Stimulated activated memory B cell treated with anti-CD40 and anti-IgM and Interleukin-4, amounts not matched to agents 10 μg/mL and 1 μg/mL and 100 μg/mL, for 72 hours (primary cell): ENCODE measurements at regions not wholly inside any gene's neighbourhood (a gene's known extent, or its start where the extent isn't known, plus 50 kb on each side); places are given as distances from the start of the nearest gene placed in this dataset.

Source experiments
- ATAC-seq: fragments of 150-1000 bp; cut with Tn5 transposase; 2 replicates; pipeline ENCODE4 v1.10.0; 2021
- H3K27ac Mint-ChIP-seq: one replicate; pipeline ENCODE4 v1.8.0; 2022; ENCODE audit warnings: mild to moderate bottlenecking, mixed read lengths
- H3K27me3 Mint-ChIP-seq: one replicate; pipeline ENCODE4 v1.8.0; 2022; ENCODE audit warnings: mixed read lengths
- H3K36me3 Mint-ChIP-seq: one replicate; pipeline ENCODE4 v1.8.0; 2022; ENCODE audit warnings: mixed read lengths
- H3K4me1 Mint-ChIP-seq: one replicate; pipeline ENCODE4 v1.8.0; 2022; ENCODE audit warnings: mixed read lengths
- H3K4me3 Mint-ChIP-seq: one replicate; pipeline ENCODE4 v1.8.0; 2022; ENCODE audit warnings: mild to moderate bottlenecking, moderate library complexity, mixed read lengths
- H3K9me3 Mint-ChIP-seq: one replicate; pipeline ENCODE4 v1.8.0; 2022; ENCODE audit warnings: mixed read lengths

DNA sequence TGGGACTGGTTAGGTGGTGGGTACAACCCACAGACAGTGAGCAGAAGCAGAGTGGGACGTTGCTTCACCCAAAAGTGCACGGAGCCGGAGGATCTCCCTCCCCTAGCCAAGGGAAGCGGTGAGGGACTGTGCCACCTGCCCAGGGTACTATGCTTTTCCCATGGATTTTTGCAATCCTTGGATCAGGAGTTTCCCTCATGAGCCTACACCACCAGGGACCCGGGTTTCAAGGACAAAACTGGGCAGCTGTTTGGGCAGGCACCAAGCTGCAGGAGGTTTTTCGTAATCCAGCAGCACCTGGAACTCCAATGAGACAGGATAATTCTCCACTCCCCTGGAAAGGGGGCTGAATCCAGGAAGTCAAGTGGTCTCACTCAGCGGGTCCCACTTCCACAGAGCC is 209.1 kb upstream of the CXCL12 start:
- Mint-ChIP-seq H3K4me3 (no peak overlapping the region), H3K36me3 (no peaks in the 10 kb centered on the region), H3K9me3 (peaks cover 3% of the 10 kb centered on the region), H3K4me1 (no peaks in the 10 kb centered on the region), H3K27ac (no peak overlapping the region), H3K27me3 (peaks cover 17% of the 10 kb centered on the region)
- ATAC-seq: no peak

DNA sequence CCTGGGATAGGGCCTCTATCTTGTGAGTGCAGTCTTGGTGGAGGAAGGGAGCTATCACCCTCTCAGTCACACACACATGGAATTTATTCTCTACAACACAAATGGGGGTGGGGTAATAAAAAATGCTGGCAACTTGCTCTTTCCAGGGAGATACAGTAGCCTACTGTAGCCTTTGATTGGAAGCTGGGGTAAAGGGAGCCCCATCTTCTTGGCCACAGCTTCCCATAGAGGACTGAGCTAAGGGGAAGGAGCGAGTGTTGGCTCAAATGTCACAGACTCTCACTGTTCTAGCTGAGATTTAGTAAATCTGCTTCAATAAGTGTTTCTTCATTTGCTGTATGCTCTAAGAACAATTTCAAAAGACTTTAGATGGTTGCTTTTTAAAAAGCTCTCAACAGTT is 222.2 kb upstream of the CXCL12 start:
- Mint-ChIP-seq H3K4me1 (no peaks in the 10 kb centered on the region), H3K4me3 (no peak overlapping the region), H3K9me3 (no peaks in the 10 kb centered on the region), H3K27ac (no peak overlapping the region), H3K36me3 (no peaks in the 10 kb centered on the region), H3K27me3 (no peaks in the 10 kb centered on the region)
- ATAC-seq: no peak

DNA sequence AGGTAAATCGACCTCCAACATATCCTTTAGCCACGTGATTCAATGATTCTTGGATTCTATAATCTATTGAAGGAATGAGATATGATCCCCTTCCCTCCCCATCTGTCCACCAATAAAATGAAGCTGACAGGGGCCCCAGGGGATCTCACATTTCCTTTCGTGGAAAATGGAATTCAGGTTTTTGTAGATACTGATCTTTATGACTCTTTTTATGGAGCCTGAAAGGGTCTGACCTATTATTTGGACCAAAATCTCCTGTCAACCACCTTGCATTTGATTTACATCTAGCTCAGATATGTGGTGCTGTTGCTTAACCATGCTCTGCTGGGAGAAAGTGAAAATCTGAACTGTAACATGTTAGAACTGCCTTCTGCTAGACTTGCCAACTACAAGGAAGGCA is 234.0 kb upstream of the CXCL12 start:
- Mint-ChIP-seq H3K4me1 (no peaks in the 10 kb centered on the region), H3K27me3 (no peaks in the 10 kb centered on the region), H3K4me3 (no peak overlapping the region), H3K27ac (no peak overlapping the region), H3K36me3 (no peaks in the 10 kb centered on the region), H3K9me3 (peaks cover 10% of the 10 kb centered on the region)
- no peak for ATAC-seq

DNA sequence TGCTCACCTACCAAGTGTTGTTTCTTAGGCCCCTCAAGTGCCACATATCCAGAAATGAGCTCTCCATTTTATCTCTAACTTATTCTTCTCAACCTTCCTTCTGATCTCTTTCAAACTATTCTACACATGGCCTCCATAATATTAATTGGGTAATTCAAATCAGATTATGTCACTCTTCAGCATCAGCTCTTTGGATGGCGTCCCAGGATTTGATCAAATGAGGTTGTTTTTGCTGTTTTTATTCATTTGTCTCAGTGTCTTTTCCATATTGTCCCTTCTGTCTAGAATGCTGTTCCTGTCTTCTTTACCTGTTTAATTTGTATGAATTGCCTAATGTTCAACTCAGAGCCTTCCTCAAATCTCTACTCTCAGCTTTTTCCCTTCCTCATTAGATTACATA is 234.6 kb upstream of the CXCL12 start:
- H3K9me3 Mint-ChIP-seq: peaks cover 10% of the 10 kb centered on the region
- no peaks in the 10 kb centered on the region for H3K4me1 Mint-ChIP-seq
- H3K36me3 Mint-ChIP-seq: no peaks in the 10 kb centered on the region
- no peak for ATAC-seq
- H3K27ac Mint-ChIP-seq: no peak overlapping the region
- H3K4me3 Mint-ChIP-seq: no peak overlapping the region
- no peaks in the 10 kb centered on the region for H3K27me3 Mint-ChIP-seq

DNA sequence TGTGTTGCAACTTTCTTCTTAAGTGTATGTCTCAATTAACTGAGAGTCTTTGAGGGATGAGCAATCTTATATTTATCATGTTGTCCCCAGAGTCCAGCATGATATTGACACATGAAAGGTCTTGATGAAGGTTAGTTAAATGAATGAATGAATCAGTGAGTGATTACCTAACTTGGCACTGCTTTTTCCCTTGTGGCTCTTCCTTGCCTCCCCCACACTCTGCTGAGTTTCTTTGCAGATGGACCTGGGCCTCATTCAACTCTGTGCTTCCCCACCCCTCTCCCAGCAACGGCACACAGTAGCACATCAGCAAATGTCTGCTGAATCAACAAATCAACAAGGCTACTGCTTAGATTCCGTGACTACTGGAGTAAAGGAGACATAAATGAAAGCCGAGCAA is 235.1 kb upstream of the CXCL12 start:
- Mint-ChIP-seq H3K36me3 (no peaks in the 10 kb centered on the region), H3K4me1 (no peaks in the 10 kb centered on the region), H3K9me3 (peaks cover 12% of the 10 kb centered on the region), H3K27ac (no peak overlapping the region), H3K4me3 (no peak overlapping the region), H3K27me3 (no peaks in the 10 kb centered on the region)
- no peak for ATAC-seq

DNA sequence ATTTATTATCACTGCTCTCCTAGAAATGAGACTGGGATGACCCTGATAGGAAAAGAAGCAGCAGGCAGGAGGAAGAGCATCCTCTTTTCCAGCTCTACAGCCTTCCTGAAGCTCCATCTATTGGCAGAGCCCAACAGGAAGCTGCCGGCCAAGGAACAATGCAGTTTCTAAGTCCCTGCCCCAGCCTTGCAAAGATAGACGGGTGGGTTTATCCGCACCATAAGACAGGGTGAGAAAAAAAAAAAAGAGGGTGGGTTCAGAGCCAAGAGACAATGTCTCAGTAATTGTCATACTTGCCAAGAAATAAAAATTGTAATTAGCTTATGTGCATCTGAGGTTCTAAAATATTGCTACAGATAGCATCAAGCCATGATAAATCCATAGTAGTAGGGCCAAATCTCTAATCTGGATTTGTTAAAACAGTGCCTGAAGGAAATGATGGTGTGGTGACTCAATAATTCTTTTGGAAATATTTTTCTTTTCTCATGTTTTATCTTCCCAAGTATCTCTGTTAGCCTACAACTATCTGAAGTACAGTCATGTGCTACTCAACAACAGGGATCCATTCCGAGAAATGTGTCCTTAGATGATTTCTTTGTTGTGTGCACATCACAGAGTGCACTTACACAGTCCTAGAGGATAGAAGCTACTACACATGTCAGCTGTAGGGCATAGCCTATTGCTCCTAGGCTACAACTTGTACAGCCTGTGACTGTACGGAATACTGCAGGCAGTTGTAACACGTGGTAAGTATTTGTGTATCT is 242.9 kb upstream of the CXCL12 start:
- ATAC-seq: no peak
- H3K27ac Mint-ChIP-seq: no peak overlapping the region
- no peak overlapping the region for H3K4me3 Mint-ChIP-seq
- H3K36me3 Mint-ChIP-seq: no peaks in the 10 kb centered on the region
- H3K4me1 Mint-ChIP-seq: no peaks in the 10 kb centered on the region
- peaks cover 3% of the 10 kb centered on the region for H3K9me3 Mint-ChIP-seq
- no peaks in the 10 kb centered on the region for H3K27me3 Mint-ChIP-seq

DNA sequence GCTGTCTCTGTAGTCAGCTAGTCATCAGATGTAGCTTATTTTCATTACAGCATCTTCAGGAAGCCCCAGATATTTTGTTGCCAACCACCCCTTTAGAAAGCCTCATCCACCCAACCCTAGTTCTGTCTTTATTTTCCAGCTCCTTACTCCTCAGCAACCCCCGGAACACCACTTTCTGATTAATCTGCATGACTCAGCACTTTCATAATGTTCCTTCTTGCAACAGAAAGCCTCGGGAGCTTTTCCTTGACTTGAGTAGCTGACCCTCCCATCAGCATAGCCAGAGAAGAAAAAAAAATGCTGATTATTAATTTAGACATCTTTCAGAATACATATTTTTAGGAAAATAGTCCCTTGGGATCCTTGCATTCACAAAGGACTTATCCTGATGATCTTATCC is 244.0 kb upstream of the CXCL12 start:
- Mint-ChIP-seq H3K27me3 (no peaks in the 10 kb centered on the region), H3K9me3 (peaks cover 5% of the 10 kb centered on the region), H3K27ac (no peak overlapping the region), H3K36me3 (no peaks in the 10 kb centered on the region), H3K4me1 (no peaks in the 10 kb centered on the region), H3K4me3 (no peak overlapping the region)
- no peak for ATAC-seq

DNA sequence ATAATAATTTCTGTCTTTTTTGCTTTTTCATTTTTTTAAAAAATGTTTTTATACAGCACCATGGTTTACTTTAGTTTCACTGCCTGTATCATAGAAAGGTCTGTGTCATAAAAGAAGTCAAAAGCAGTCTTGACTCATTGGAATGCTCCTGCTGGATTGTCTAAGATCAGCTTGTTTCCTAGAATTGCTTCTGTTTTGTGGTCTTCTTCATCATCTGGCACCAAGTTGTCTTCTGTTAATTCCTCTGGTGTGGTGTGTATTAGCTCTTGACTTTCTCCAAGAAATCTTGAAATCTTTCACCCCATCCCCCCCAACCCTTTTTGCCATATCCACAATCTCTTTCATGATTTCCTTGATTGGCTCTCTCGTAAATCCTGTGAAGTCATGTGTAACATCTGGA is 250.3 kb upstream of the CXCL12 start:
- Mint-ChIP-seq H3K27me3 (no peaks in the 10 kb centered on the region), H3K27ac (no peak overlapping the region), H3K4me1 (no peaks in the 10 kb centered on the region), H3K9me3 (peaks cover 12% of the 10 kb centered on the region), H3K36me3 (no peaks in the 10 kb centered on the region), H3K4me3 (no peak overlapping the region)
- no peak for ATAC-seq

DNA sequence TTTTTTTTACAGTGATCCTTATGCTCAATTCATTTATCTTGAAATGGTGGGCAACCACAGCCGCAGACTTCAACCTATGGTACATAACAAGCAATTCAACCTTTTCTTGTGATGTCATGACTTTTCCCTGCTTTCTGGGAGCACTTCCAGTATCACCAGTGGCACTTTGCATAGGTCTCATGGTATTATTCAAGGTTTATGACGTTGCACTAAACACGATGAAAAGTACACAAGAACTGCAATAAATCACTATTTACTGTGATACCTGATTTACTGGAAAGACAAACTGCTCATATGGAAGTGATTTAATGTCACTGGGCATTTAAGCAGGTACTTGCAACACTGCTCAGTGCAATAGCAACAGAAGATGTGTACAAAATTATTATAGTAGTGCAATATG is 251.7 kb upstream of the CXCL12 start:
- Mint-ChIP-seq H3K4me3 (no peak overlapping the region), H3K27ac (no peak overlapping the region), H3K27me3 (no peaks in the 10 kb centered on the region), H3K9me3 (peaks cover 12% of the 10 kb centered on the region), H3K36me3 (no peaks in the 10 kb centered on the region), H3K4me1 (no peaks in the 10 kb centered on the region)
- ATAC-seq: no peak

DNA sequence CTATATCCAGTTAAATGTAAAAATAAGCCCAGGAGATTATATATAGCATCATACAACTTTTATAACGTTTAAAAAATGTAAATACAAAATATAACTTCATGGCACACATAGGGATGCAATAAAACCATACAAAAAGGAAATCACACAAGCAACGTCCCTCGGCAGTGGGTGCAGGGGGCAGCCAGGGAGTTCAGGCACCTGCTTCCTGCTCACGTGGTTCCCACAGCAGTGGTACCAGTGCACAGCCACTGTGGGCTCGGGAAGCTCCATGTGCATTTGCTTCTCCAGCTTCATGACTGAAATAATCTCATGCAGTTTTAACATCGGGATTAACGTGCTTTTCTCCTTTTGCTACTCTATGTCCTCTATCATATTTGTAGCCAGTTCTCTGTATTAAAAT is 255.5 kb upstream of the CXCL12 start:
- no peak for ATAC-seq
- H3K9me3 Mint-ChIP-seq: peaks cover 17% of the 10 kb centered on the region
- H3K4me1 Mint-ChIP-seq: no peaks in the 10 kb centered on the region
- H3K36me3 Mint-ChIP-seq: no peaks in the 10 kb centered on the region
- no peak overlapping the region for H3K4me3 Mint-ChIP-seq
- H3K27me3 Mint-ChIP-seq: no peaks in the 10 kb centered on the region
- no peak overlapping the region for H3K27ac Mint-ChIP-seq

DNA sequence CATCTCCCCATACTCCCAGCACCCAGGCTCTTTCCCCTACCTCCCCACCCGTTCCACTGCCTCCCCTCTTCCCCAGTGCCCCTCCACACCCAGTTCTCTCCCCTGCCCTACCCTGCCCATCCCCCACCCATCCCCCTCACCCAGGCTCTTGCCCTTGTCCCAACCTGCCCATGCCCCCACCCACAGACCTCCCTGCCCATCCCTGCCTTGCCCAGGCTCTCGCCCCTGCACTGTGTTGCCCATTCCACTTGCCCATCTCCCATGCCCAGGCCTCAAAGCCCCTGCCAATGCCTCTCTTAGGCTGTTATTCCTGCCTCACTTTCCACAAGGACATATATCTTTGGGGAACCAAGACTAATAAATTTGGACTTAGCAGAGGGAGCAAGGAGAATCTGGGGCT is 262.6 kb upstream of the CXCL12 start:
- ATAC-seq: no peak
- Mint-ChIP-seq H3K4me3 (no peak overlapping the region), H3K36me3 (no peaks in the 10 kb centered on the region), H3K27me3 (no peaks in the 10 kb centered on the region), H3K27ac (no peak overlapping the region), H3K4me1 (no peaks in the 10 kb centered on the region), H3K9me3 (peaks cover 11% of the 10 kb centered on the region)

DNA sequence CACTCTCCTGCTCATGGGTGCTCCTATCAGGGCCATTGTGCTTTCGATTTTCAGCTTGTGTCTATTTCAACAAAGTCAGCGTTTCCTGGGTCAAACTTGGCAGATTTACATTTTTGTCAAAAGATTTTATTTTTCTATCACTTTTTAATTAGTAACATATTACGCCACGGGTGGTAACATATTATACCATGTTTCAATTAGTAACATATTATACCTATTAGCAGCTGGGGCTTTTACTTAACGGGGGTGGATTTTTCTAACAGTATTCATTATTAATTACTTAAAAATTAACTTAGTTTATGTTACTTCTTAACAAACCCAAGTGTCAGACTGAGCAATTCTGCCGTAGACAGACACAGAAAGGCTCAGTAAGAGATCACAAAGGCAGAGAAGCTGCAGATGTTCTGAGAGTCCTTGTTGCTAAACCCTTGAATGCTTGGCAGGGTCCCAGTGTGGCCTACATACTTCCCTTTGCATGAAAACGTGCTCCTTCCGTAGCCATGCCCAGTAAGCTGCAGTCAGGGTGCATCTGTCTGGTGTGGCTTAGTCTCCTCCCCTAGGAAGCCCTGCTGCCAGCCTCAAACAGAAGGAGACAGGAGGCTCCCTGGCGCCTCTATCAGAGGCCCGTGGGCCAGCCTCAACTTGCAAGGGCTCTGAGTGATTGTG is 263.1 kb upstream of the CXCL12 start:
- H3K9me3 Mint-ChIP-seq: peaks cover 11% of the 10 kb centered on the region
- no peaks in the 10 kb centered on the region for H3K36me3 Mint-ChIP-seq
- H3K27ac Mint-ChIP-seq: no peak overlapping the region
- H3K27me3 Mint-ChIP-seq: no peaks in the 10 kb centered on the region
- no peak overlapping the region for H3K4me3 Mint-ChIP-seq
- H3K4me1 Mint-ChIP-seq: no peaks in the 10 kb centered on the region
- no peak for ATAC-seq

DNA sequence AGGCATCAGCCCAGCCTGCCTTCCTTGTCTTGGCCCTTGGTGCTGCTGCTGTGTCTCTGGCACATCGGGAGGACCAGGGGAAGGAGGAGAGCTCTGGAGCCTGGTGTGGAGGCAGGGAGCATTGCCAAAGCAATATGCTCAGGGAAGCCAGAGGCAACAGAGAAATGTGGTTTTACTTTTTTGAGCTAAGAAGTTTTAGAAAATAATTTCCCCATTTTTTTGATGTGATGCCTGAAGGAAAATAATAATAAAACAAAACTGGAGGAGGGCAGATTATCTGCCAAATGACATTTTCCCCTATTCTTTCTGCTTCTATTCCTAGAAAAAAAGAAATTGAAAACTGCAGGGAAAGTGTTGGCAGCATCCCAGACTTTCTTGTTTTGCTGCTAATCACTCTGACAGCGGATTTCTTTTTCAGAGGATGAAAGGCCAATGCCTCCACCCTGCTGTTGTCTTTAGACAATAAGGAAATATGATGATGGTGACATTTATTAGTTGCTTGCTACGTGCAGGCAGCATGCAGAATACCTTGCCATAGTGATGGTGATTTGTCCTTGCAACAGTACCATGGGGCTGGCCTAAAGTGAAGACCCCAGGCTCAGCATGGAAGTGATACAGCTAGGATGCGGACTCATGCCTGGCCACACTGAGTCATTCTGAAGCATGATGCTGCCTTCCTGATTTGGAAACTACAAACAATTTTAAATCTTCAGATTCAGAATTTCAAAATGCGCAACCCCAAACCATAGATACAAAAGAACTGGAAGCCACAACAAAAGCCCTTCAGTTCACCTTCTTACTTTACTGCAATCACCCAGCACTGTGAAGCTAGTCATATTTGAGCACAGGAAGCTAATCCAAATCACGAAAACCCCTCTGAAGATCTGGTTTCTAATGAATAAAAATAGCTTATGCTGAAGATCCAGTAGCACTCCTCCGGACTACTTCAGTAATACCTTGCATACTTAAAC is 260.2 kb upstream of the TMEM72 start:
- peaks cover 10% of the 10 kb centered on the region for H3K9me3 Mint-ChIP-seq
- H3K27me3 Mint-ChIP-seq: no peaks in the 10 kb centered on the region
- H3K27ac Mint-ChIP-seq: no peak overlapping the region
- H3K36me3 Mint-ChIP-seq: no peaks in the 10 kb centered on the region
- H3K4me1 Mint-ChIP-seq: no peaks in the 10 kb centered on the region
- H3K4me3 Mint-ChIP-seq: no peak overlapping the region
- no peak for ATAC-seq

DNA sequence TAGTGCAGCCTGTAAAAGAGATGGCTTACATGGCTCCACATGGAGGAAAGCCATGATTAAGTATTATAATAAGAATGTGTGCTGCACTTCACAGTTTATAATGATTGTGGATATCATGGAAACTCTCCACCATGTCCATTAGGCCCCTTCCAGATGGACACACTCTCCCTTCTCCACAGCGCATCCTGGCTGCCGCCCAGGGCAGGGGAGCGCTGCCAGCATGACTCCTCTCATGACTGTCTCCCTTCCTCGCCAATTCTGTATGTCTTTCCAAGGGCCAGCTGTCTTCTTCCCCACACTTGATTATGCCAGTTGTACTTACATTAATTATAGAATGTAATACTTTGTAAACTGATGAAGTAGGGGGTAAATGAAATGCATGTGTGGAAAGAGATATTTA is 259.3 kb upstream of the TMEM72 start:
- ATAC-seq: no peak
- no peaks in the 10 kb centered on the region for H3K4me1 Mint-ChIP-seq
- H3K9me3 Mint-ChIP-seq: peaks cover 12% of the 10 kb centered on the region
- no peak overlapping the region for H3K4me3 Mint-ChIP-seq
- no peaks in the 10 kb centered on the region for H3K27me3 Mint-ChIP-seq
- no peaks in the 10 kb centered on the region for H3K36me3 Mint-ChIP-seq
- no peak overlapping the region for H3K27ac Mint-ChIP-seq

DNA sequence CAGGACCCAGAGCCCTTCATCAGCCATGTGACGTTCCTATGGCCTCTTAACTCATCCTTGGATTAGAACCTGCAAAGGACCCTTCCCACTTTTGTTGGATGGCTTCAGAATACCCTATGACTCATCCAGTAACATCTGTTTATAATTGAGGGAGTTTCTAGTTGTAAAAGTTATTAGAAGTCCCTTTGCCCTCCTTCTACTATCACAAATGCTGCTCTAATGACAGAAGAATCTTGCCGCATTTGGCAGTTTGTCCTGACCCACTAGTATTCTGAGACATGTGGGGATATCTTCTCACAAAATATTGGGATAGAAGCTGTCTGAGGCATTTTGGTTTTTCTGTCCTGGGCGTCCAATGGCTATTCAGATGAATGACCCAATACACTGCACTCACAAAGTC is 251.8 kb upstream of the TMEM72 start:
- no peak overlapping the region for H3K4me3 Mint-ChIP-seq
- no peak for ATAC-seq
- H3K27ac Mint-ChIP-seq: no peak overlapping the region
- H3K27me3 Mint-ChIP-seq: no peaks in the 10 kb centered on the region
- H3K4me1 Mint-ChIP-seq: no peaks in the 10 kb centered on the region
- H3K36me3 Mint-ChIP-seq: no peaks in the 10 kb centered on the region
- H3K9me3 Mint-ChIP-seq: peaks cover 9% of the 10 kb centered on the region
